K562 (cell line): ENCODE measurements at regions not wholly inside any gene's neighbourhood (a gene's known extent, or its start where the extent isn't known, plus 50 kb on each side); places are given as distances from the start of the nearest gene placed in this dataset.

Experiments
- ATAC-seq: fragments of 200-7000 bp; cut with Tn5 transposase; 3 replicates; pipeline ENCODE4 v1.9.1; 2020; ENCODE audit warnings: moderate library complexity
- BruUV-seq: library from RNA; stranded (reverse); fragments of 400-500 nt; replicated peaks from 2 replicates; lab custom pipeline; 2021; lab: Mats Ljungman, UMichigan
- CTCF ChIA-PET: fragments of 300-600 bp; formaldehyde crosslinking; extraction: SDS; loops from one replicate; lab custom pipeline; 2021; ENCODE audit warnings: low intra/inter-chr PET ratio; lab: Yijun Ruan, JAX
- POLR2A ChIA-PET: fragments of 300-600, 350-650 bp; sonication (Branson Sonifier 250); formaldehyde crosslinking; extraction: SDS; loops from one replicate; lab custom pipeline; 2021; ENCODE audit warnings: antibody characterized with exemption, inconsistent platforms; lab: Yijun Ruan, JAX
- DNase-seq, 4 experiments: peaks; one replicate each; pipeline versions ENCODE4 v3.0.0 to v3.0.0-alpha.2; 2011 to 2018; ENCODE audit warnings: low spot score in 3 of 4, mixed read lengths in 3 of 4; ENCODE audit errors: extremely low read depth in 1 of 4
- FAIRE-seq: peaks from 2 replicates; lab custom pipeline; 2011; peaks lifted over from hg19 to GRCh38; lab: Jason Lieb, UNC
- H2AFZ ChIP-seq: 2 replicates; pipeline ENCODE4 v1.6.0; 2011; ENCODE audit warnings: low read depth, low read length, control low read depth, inconsistent platforms
- H3K27ac ChIP-seq: fragments of 200-600 bp; 3 replicates; pipeline ENCODE4 v1.8.0; 2011; ENCODE audit warnings: low read depth, mild to moderate bottlenecking, control low read depth, inconsistent platforms, low read length, moderate library complexity, mixed read lengths; ENCODE audit errors: extremely low read depth
- H3K27me3 ChIP-seq, 2 experiments: fragments of 300-600 bp in 1 of 2; 2 replicates in 1 of 2; 3 replicates in 1 of 2; pipeline versions ENCODE4 v1.6.0 to v1.8.0; 2011; ENCODE audit warnings: inconsistent platforms in 2 of 2, low read length in 2 of 2, mild to moderate bottlenecking in 1 of 2, mixed read lengths in 1 of 2, moderate library complexity in 1 of 2; ENCODE audit not compliant: control insufficient read depth in 2 of 2, insufficient read depth in 2 of 2
- H3K36me3 ChIP-seq: fragments of 300-600 bp; 3 replicates; pipeline ENCODE4 v1.8.0; 2011; ENCODE audit warnings: mild to moderate bottlenecking, low read length, inconsistent platforms; ENCODE audit not compliant: control insufficient read depth, insufficient read depth
- H3K4me1 ChIP-seq, 2 experiments: fragments of 200-600 bp in 1 of 2; replicated peaks in 1 of 2; 2 replicates in 1 of 2; 3 replicates in 1 of 2; pipeline versions ENCODE4 v1.5.1 to v1.8.0; 2011; ENCODE audit warnings: inconsistent platforms in 2 of 2, low read length in 2 of 2, mild to moderate bottlenecking in 1 of 2, mixed read lengths in 1 of 2, moderate library complexity in 1 of 2; ENCODE audit not compliant: control insufficient read depth in 2 of 2, insufficient read depth in 2 of 2
- H3K4me2 ChIP-seq: 2 replicates; pipeline ENCODE4 v1.6.1; 2011; ENCODE audit warnings: low read length, control low read depth, inconsistent platforms, mixed read lengths; ENCODE audit not compliant: insufficient read depth
- H3K4me3 ChIP-seq: fragments of 200-600 bp; sonication (generic), shearing (Covaris generic); 2 replicates; pipeline ENCODE4 v1.5.1; 2016; ENCODE audit warnings: control low read depth, inconsistent platforms
- H3K79me2 ChIP-seq: fragments of 200-600 bp; 3 replicates; pipeline ENCODE4 v1.8.0; 2011; ENCODE audit warnings: low read length, inconsistent platforms; ENCODE audit not compliant: control insufficient read depth, insufficient read depth
- H3K9ac ChIP-seq, 2 experiments: 2 replicates each; pipeline versions ENCODE4 v1.6.0 to v1.6.1; 2011; ENCODE audit warnings: low read depth in 2 of 2, low read length in 2 of 2, control low read depth in 1 of 2, inconsistent platforms in 1 of 2, mild to moderate bottlenecking in 1 of 2, mixed read lengths in 1 of 2; ENCODE audit not compliant: insufficient read depth in 1 of 2
- H3K9me1 ChIP-seq: one replicate; pipeline ENCODE4 v1.6.0; 2011; ENCODE audit warnings: inconsistent platforms, mild to moderate bottlenecking, low read length, moderate library complexity; ENCODE audit not compliant: control insufficient read depth, insufficient read depth
- H3K9me3 ChIP-seq: replicated peaks from 2 replicates; pipeline ENCODE4 v1.5.1; 2011; ENCODE audit warnings: low read depth, low read length, inconsistent platforms; ENCODE audit not compliant: control insufficient read depth, insufficient read depth
- H4K20me1 ChIP-seq: replicated peaks from 2 replicates; pipeline ENCODE4 v1.6.1; 2011; ENCODE audit warnings: low read length, inconsistent platforms, mixed read lengths; ENCODE audit not compliant: control insufficient read depth, insufficient read depth
- CHD4 ChIP-seq: fragments of 200-600 bp; sonication (generic); IDR thresholded peaks from 3 replicates; pipeline ENCODE4 v1.6.1; 2012; ENCODE audit warnings: low read depth, mild to moderate bottlenecking, mixed read lengths, low read length, inconsistent platforms; ENCODE audit not compliant: insufficient read depth, insufficient replicate concordance, poor library complexity, severe bottlenecking
- ETV1 ChIP-seq: fragments of 450-650 bp; conservative IDR thresholded peaks from 2 replicates; pipeline ENCODE4 v1.6.1; 2016; ENCODE audit warnings: missing genetic modification characterization, control low read depth, low read depth, missing compliant biosample characterization
- HMG20A ChIP-seq: fragments of 450-650 bp; formaldehyde crosslinking; conservative IDR thresholded peaks from 2 replicates; pipeline ENCODE4 v1.4.0; 2020; ENCODE audit warnings: mild to moderate bottlenecking, mixed read lengths
- ILK ChIP-seq: fragments of 450-650 bp; IDR thresholded peaks from 2 replicates; pipeline ENCODE4 v1.6.1; 2016; ENCODE audit warnings: missing genetic modification characterization, low read depth, mild to moderate bottlenecking, missing compliant biosample characterization, moderate library complexity, borderline replicate concordance
- KDM2B ChIP-seq: fragments of 250-450 bp; sonication (Bioruptor Pico); IDR thresholded peaks from 2 replicates; pipeline ENCODE4 v1.8.0; 2021; ENCODE audit warnings: mild to moderate bottlenecking, moderate library complexity
- PHF8 ChIP-seq: fragments of 200-600 bp; sonication (generic); IDR thresholded peaks from 2 replicates; pipeline ENCODE4 v1.6.1; 2012; ENCODE audit warnings: mixed run types, mild to moderate bottlenecking, inconsistent platforms, low read length, moderate library complexity, borderline replicate concordance
- PHTF2 ChIP-seq: fragments of 250-450 bp; sonication (Bioruptor Pico); IDR thresholded peaks from 2 replicates; pipeline ENCODE4 v1.5.0; 2021; ENCODE audit warnings: mild to moderate bottlenecking
- RAD21 ChIP-seq, 2 experiments: fragments of 250-450 bp in 1 of 2; fragments of 450-650 bp in 1 of 2; sonication (Bioruptor Pico) in 1 of 2; formaldehyde crosslinking in 1 of 2; IDR thresholded peaks in 1 of 2; conservative IDR thresholded peaks in 1 of 2; 2 replicates each; pipeline versions ENCODE4 v1.4.0 to v1.8.0; 2020 to 2022; ENCODE audit warnings: mild to moderate bottlenecking in 2 of 2, moderate library complexity in 1 of 2
- SRSF3 ChIP-seq: fragments of 200-400 bp; formaldehyde crosslinking; IDR thresholded peaks from 2 replicates; pipeline ENCODE4 v1.6.1; 2016; ENCODE audit warnings: mild to moderate bottlenecking, low read length, moderate library complexity; ENCODE audit not compliant: insufficient read depth
- STAG1 ChIP-seq: sonication (generic); formaldehyde crosslinking; IDR thresholded peaks from 2 replicates; pipeline ENCODE4 v1.5.0; 2020; ENCODE audit warnings: missing genetic modification reagents, borderline replicate concordance
- TRIM24 ChIP-seq, 2 experiments: fragments of 450-650 bp; IDR thresholded peaks; 2 replicates each; pipeline ENCODE4 v1.6.1; 2016
- ZNF507 ChIP-seq: conservative IDR thresholded peaks from 2 replicates; pipeline ENCODE4 v1.6.1; 2017; ENCODE audit warnings: missing genetic modification characterization, missing compliant biosample characterization
- ZNF79 ChIP-seq: fragments of 250-450 bp; sonication (Bioruptor Pico); IDR thresholded peaks from 2 replicates; pipeline ENCODE4 v1.4.0; 2020; ENCODE audit warnings: low read depth, mild to moderate bottlenecking, moderate library complexity
- WGBS: fragments of 100-300 bp; shearing (Covaris generic); methylation state at CpG from one replicate; pipeline ENCODE4 v1.1.6; 2016; ENCODE audit warnings: low coverage, mixed read lengths; ENCODE audit not compliant: insufficient coverage; ENCODE audit errors: missing lambda C conversion rate; 5-methylcytosine and 5-hydroxymethylcytosine counted together
- in situ Hi-C: fragments of 300-500 bp; cut with MboI; formaldehyde crosslinking; loops from 4 replicates; pipeline ENCODE4 v1.15.0; 2018; ENCODE audit warnings: inconsistent platforms, mixed read lengths
- intact Hi-C: fragments of 100-400 bp; cut with micrococcal nuclease; formaldehyde crosslinking; loops from 2 replicates; pipeline ENCODE4 v1.14.2; 2022
- TF ChIP-seq, protein P1 (sequence below): sonication (generic); formaldehyde crosslinking; IDR thresholded peaks from 2 replicates; pipeline ENCODE4 v1.9.0; 2022; ENCODE audit warnings: mild to moderate bottlenecking, missing genetic modification reagents
- TF ChIP-seq, protein P2 (sequence below): fragments of 450-650 bp; conservative IDR thresholded peaks from 2 replicates; pipeline ENCODE4 v1.6.1; 2016; ENCODE audit warnings: missing genetic modification characterization, low read depth, mild to moderate bottlenecking, missing compliant biosample characterization, moderate library complexity

DNA sequence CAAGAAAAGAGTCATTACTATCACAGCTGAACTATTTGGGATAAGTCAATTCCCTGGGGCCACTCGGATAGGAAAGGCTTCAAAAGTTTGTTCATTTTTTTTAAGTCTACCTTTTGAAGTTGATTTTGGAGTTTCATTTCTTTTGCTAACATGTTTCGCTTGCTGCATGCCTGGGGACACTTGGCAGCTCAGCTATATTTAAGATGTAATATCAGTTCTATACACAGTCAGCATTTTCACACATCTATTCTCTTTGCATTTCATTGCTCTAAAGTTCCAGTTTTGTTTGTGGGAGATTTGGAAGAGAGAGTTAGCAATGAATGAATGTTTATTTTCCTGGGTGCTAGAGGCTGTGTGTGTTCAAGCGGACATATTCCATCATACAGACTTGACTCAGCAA is 445.2 kb upstream of the GRAMD2B start:
- ChIA-PET POLR2A (no interaction called here), CTCF (no interaction called here)
- H3K27ac ChIP-seq: no peak overlapping the region
- TF ChIP-seq, protein P1, sequence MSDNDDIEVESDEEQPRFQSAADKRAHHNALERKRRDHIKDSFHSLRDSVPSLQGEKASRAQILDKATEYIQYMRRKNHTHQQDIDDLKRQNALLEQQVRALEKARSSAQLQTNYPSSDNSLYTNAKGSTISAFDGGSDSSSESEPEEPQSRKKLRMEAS (CRISPR knock-in tag): no peak
- no peak for TF ChIP-seq ZNF507
- BruUV-seq: no TSS peak
- H3K4me2 ChIP-seq: no peak overlapping the region
- intact Hi-C loops (no loop called here), in situ Hi-C loops (no loop called here)
- no peak overlapping the region for H3K9ac ChIP-seq
- no peaks in the 10 kb centered on the region for H3K9me1 ChIP-seq
- no peaks in the 10 kb centered on the region for H3K27me3 ChIP-seq
- no peak for FAIRE-seq
- WGBS: 2% methylated on average over 3 of the region's 3 CpGs
- no peaks in the 10 kb centered on the region for H3K9me3 ChIP-seq
- H3K4me1 ChIP-seq: no peaks in the 10 kb centered on the region
- no peak for DNase-seq
- H3K36me3 ChIP-seq: no peaks in the 10 kb centered on the region
- no peak overlapping the region for H2AFZ ChIP-seq
- no peaks in the 10 kb centered on the region for H3K79me2 ChIP-seq
- no peaks in the 10 kb centered on the region for H4K20me1 ChIP-seq
- no peak for ATAC-seq
- no peak overlapping the region for H3K4me3 ChIP-seq

DNA sequence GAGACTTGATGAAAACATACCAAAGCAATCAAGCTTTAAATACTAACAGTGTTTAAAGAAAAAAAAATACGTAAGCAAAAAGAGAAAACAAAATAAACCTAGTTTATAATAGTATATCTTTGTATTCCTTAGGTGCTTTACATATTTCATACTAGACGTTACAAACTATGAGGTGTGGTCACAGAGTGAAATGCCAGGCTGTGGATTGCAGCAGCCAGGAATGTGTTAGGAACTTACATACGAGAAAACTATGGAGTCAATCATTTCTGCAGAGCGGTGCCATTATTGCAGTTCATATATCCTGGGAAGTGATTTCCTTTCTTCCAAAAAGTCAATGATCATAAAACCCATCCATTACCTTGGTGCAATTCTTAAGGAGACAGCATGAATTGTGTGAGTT is 443.6 kb upstream of the GRAMD2B start:
- Histone ChIP-seq H3K4me2 (no peak overlapping the region), H3K79me2 (no peaks in the 10 kb centered on the region), H3K9ac (no peak overlapping the region), H3K27ac (no peak overlapping the region), H3K9me1 (no peaks in the 10 kb centered on the region), H3K27me3 (no peaks in the 10 kb centered on the region), H3K4me3 (no peak overlapping the region), H2AFZ (no peak overlapping the region), H3K36me3 (no peaks in the 10 kb centered on the region), H3K9me3 (no peaks in the 10 kb centered on the region), H4K20me1 (no peaks in the 10 kb centered on the region), H3K4me1 (no peaks in the 10 kb centered on the region)
- intact Hi-C loops (no loop called here), in situ Hi-C loops (no loop called here)
- TF ChIP-seq HMG20A (CRISPR knock-in tag) (no peak), TRIM24 (IDR thresholded peaks at IDR 0.05) (no peak), ETV1 (tag) (no peak), STAG1 (CRISPR knock-in tag) (no peak), ILK (tag) (no peak), KDM2B (CRISPR knock-in tag) (no peak), PHTF2 (no peak), RAD21 (CRISPR knock-in tag; conservative IDR thresholded peaks at IDR 0.05 in 1 of 2, IDR thresholded peaks at IDR 0.05 in 1 of 2) (no peak), CHD4 (no peak), SRSF3 (no peak), ZNF79 (CRISPR knock-in tag) (no peak), PHF8 (no peak)
- TF ChIP-seq, protein P2, sequence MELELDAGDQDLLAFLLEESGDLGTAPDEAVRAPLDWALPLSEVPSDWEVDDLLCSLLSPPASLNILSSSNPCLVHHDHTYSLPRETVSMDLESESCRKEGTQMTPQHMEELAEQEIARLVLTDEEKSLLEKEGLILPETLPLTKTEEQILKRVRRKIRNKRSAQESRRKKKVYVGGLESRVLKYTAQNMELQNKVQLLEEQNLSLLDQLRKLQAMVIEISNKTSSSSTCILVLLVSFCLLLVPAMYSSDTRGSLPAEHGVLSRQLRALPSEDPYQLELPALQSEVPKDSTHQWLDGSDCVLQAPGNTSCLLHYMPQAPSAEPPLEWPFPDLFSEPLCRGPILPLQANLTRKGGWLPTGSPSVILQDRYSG (tag): no peak
- ChIA-PET POLR2A (no interaction called here), CTCF (no interaction called here)
- no TSS peak for BruUV-seq
- 0% methylated on average over 4 of the region's 4 CpGs for WGBS
- no peak for FAIRE-seq
- DNase-seq: no peak
- ATAC-seq: no peak
